Thyroid gland (tissue), 4 donors: ENCODE measurements at regions not wholly inside any gene's neighbourhood (a gene's known extent, or its start where the extent isn't known, plus 50 kb on each side); places are given as distances from the start of the nearest gene placed in this dataset.
A peak's percentile ranks its signal among the peaks of the same experiment; 100 is the strongest.

Source experiments
- DNase-seq, 2 donors: peaks; one replicate each; pipeline ENCODE4 v3.0.0-alpha.2; 2019
- H3K27ac ChIP-seq, 3 donors: fragments of 200-600 bp; sonication (generic); 1 replicate in 2 of 3; 2 replicates in 1 of 3; pipeline ENCODE4 v1.5.1; 2016 to 2019; ENCODE audit warnings: mild to moderate bottlenecking in 1 of 3, moderate library complexity in 1 of 3
- H3K27me3 ChIP-seq: fragments of 200-600 bp; sonication (generic); one replicate; pipeline ENCODE4 v1.5.1; 2019
- H3K36me3 ChIP-seq, 2 donors: fragments of 200-600 bp; sonication (generic); one replicate each; pipeline ENCODE4 v1.5.1; 2016 to 2019
- H3K4me1 ChIP-seq, 2 donors: fragments of 200-600 bp; sonication (generic); one replicate each; pipeline ENCODE4 v1.5.1; 2017 to 2019
- H3K4me3 ChIP-seq, 3 donors: fragments of 200-600 bp; sonication (generic); replicated peaks in 1 of 3; 1 replicate in 2 of 3; 2 replicates in 1 of 3; pipeline ENCODE4 v1.5.1; 2016; ENCODE audit warnings: mild to moderate bottlenecking in 1 of 3
- H3K9me3 ChIP-seq: fragments of 200-600 bp; sonication (generic); one replicate; pipeline ENCODE4 v1.5.1; 2017
- POLR2A ChIP-seq, 2 donors: fragments of 450-650 bp; IDR thresholded peaks; one replicate each; pipeline ENCODE4 v1.6.1; 2017; ENCODE audit warnings: antibody characterized with exemption in 2 of 2, mild to moderate bottlenecking in 2 of 2, moderate library complexity in 1 of 2
- WGBS, 2 donors: methylation state at CpG; one replicate each; pipeline ENCODE4 v1.1.5; 2017; 5-methylcytosine and 5-hydroxymethylcytosine counted together
- intact Hi-C: fragments of 100-400 bp; cut with DNase I; formaldehyde crosslinking; loops from one replicate; pipeline ENCODE4 v1.15.1; 2023
- TF ChIP-seq, protein P1 (sequence below), 6 experiments: fragments of 200-600 bp in 3 of 6; fragments of 450-650 bp in 3 of 6; sonication (generic) in 3 of 6; IDR thresholded peaks; one replicate each; pipeline ENCODE4 v1.5.1; 2016 to 2019; ENCODE audit warnings: antibody characterized with exemption in 6 of 6, mild to moderate bottlenecking in 2 of 6, inconsistent platforms in 1 of 6, moderate library complexity in 1 of 6

DNA sequence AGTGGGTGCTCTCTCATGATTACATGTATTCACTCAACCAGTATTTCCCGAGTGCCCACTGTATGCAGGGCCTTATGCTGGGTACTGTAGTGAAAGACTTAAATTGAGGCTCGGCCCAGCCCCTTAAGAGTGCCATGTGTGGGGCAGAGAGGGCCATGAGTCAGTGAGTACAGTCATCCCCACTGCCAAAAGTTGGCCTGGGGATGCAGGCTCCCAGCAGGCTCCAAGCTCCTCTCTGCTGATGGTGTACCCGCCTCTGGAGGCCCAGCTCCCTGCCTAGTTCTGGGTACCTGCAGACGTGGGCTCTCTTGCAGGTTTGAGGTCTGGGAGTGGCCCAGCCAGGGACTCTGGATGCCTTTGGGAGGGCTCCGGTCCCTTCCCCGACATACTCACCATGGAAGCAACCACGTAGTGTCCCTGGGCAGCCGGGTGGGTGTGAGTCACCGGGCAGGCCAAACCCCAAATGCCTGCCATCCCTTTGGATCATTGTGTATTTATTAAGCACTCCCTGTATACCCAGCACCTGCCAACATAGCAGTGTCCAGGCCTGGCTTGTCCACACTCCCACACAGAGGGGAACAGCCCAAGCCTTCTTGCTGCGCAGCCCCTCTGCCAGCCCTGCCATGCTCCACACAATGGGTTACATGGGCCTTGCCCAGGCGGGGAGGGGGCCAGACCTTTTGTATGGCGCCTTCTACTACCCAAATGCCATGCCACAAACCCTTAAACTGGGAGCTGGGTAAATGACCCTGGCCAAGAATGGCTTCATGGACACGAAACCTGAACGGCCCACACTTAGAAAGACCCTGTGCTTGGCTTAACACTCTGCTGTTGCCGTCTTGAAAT, 153.6 kb downstream of the VEGFA start:
- Histone ChIP-seq H3K9me3 (no peaks in the 10 kb centered on the region), H3K27ac (peak overlapping the region in 2 of 3 donors; percentile 17 to 48), H3K4me1 (peaks cover 31 to 53% of the 10 kb centered on the region in 2 donors), H3K36me3 (no peaks in the 10 kb centered on the region), H3K27me3 (no peaks in the 10 kb centered on the region), H3K4me3 (no peak overlapping the region)
- 81 to 88% methylated on average over 11 to 12 of the region's 15 CpGs for WGBS, 2 donors
- intact Hi-C loops, result no loop called here
- TF ChIP-seq, protein P1, sequence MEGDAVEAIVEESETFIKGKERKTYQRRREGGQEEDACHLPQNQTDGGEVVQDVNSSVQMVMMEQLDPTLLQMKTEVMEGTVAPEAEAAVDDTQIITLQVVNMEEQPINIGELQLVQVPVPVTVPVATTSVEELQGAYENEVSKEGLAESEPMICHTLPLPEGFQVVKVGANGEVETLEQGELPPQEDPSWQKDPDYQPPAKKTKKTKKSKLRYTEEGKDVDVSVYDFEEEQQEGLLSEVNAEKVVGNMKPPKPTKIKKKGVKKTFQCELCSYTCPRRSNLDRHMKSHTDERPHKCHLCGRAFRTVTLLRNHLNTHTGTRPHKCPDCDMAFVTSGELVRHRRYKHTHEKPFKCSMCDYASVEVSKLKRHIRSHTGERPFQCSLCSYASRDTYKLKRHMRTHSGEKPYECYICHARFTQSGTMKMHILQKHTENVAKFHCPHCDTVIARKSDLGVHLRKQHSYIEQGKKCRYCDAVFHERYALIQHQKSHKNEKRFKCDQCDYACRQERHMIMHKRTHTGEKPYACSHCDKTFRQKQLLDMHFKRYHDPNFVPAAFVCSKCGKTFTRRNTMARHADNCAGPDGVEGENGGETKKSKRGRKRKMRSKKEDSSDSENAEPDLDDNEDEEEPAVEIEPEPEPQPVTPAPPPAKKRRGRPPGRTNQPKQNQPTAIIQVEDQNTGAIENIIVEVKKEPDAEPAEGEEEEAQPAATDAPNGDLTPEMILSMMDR (IDR thresholded peaks at IDR 0.05), result no peak
- TF ChIP-seq POLR2A (IDR thresholded peaks at IDR 0.05), result no peak
- DNase-seq, result no peak

DNA sequence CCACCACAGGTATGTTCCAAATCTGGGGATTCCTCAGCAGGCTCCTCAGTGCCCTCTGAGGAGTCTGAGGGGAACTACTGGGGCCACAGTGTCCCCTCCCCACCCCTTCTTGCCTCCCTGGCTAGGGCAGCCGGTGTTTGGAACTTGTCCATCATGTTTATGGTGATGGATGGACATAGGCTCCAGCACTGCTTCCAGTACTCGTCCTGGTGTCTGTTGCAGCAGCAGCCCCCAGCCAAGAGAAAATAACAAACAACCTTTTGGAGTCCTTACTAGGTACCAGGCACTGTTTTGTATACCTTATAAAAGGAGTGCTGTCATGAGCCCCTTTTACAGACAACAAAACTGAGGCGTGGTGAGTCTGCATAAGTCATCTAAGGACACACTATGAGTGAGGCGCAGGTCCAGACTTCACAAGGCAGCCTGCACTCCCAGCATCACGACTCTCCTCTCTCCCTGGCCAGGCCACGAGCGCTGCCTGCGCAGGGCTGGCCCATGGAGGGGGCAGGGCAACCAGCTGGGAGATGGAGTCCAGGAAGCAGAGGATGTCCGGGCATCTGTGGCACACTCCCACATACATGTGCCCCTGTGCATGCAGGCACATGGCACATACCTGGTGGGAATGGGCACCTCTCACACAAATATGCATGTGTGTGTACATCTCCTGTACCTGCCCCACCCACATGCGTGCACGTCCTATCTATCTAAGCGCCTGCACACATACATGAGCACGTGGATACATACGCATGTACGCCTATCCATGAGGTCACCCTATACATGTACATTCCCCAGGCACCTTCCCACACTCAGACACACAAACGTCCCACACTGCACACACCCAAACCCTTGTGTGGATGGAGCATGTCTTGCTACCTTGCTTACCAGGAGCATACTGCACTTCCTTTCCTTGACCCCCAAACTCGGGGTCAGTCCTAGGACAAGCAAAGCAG, 152.7 kb downstream of the VEGFA start:
- intact Hi-C loops, result no loop called here
- no peak for DNase-seq
- no peak overlapping the region for H3K4me3 ChIP-seq
- H3K36me3 ChIP-seq, result no peaks in the 10 kb centered on the region
- 87% methylated on average over 17 of the region's 17 CpGs for WGBS, 2 donors
- H3K27ac ChIP-seq, result peak overlapping the region; percentile 63 to 70 (median 66)
- peaks cover 31 to 54% of the 10 kb centered on the region in 2 donors for H3K4me1 ChIP-seq
- H3K9me3 ChIP-seq, result no peaks in the 10 kb centered on the region
- TF ChIP-seq, protein P1 (IDR thresholded peaks at IDR 0.05), result no peak
- no peak for TF ChIP-seq POLR2A (IDR thresholded peaks at IDR 0.05)
- H3K27me3 ChIP-seq, result no peaks in the 10 kb centered on the region

DNA sequence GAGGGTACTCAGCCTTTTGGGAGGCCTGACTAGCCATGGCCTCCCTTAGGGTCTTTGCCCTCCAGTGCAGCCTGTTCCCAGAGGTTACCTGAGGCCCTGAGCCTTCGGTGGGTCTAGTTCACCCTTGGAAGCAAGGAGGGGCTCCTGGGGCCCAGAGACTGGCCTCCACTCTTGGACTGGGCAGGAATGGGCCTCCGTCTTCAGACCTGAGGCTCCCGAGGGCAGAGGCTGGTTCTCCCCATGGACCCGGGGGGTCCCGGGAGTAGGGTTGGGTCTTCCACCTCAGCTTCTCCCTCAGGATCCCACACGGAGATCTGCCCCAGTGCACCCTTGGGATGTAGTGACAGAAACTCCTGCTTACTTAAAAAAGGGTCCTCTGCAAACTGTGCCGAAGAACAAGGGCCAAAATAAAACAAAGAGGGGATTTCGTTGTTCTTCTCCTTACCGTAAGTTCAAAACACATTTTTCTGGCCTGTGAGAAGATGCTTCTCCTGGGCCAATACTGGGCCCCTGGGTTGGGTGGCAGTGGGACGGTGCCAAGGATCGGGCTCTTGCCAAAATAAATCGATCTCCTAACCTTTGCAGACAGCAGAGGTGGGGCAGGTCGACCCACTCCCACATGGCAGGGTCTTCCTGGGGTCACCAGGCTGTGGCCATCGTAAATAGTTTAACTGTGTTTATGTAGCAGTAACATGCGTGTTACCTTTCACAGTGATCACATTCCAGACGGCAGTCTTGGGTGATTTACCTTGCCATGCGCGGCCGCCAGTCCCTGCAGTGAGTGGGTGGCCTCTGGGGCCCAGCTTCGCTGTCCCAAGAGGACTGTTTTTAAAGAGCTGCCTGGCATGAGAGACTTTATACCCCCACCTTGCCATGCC, 151.8 kb downstream of the VEGFA start:
- no peaks in the 10 kb centered on the region for H3K36me3 ChIP-seq
- H3K9me3 ChIP-seq, result no peaks in the 10 kb centered on the region
- no peaks in the 10 kb centered on the region for H3K27me3 ChIP-seq
- H3K4me1 ChIP-seq, result peaks cover 23 to 51% of the 10 kb centered on the region in 2 donors
- peak; percentile 80 to 82 for DNase-seq
- intact Hi-C loops, result no loop called here
- peak overlapping the region; percentile 63 to 70 (median 66) for H3K27ac ChIP-seq
- TF ChIP-seq, protein P1 (IDR thresholded peaks at IDR 0.05), result no peak
- TF ChIP-seq POLR2A (IDR thresholded peaks at IDR 0.05), result no peak
- H3K4me3 ChIP-seq, result no peak overlapping the region
- WGBS, 2 donors, result 53 to 54% methylated on average over 19 of the region's 20 CpGs

DNA sequence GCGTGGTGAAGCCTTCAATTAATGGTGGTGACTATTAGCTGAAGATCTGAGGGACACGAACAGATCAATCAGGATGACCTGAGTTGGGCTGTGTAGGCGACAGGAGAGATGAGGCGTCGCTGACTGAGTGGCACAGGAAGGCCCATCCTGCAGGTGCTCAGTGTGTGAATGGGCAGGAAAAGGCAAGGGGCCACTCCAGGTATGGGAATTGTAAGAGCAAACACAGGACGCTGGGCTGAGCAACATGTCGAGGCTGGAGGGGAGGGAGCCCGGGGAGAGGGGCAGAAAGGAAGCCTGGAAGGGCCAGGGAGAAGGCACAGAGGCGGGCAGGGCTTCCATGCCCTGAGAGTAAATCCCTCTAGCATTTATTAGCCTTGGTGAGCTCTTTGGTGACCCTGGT, 151.0 kb downstream of the VEGFA start:
- intact Hi-C loops, result no loop called here
- peaks cover 25 to 51% of the 10 kb centered on the region in 2 donors for H3K4me1 ChIP-seq
- H3K27me3 ChIP-seq, result no peaks in the 10 kb centered on the region

More for the DNA sequence above, 151.0 kb downstream of the VEGFA start:
- WGBS, 2 donors, result 85 to 87% methylated on average over 9 of the region's 9 CpGs
- no peak for DNase-seq
- Histone ChIP-seq H3K4me3 (no peak overlapping the region), H3K36me3 (no peaks in the 10 kb centered on the region), H3K27ac (peak overlapping the region; percentile 63 to 70 (median 66)), H3K9me3 (no peaks in the 10 kb centered on the region)
- TF ChIP-seq, protein P1 (IDR thresholded peaks at IDR 0.05), result no peak
- TF ChIP-seq POLR2A (IDR thresholded peaks at IDR 0.05), result no peak
